B cell (primary cell): ENCODE measurements at regions not wholly inside any gene's neighbourhood (a gene's known extent, or its start where the extent isn't known, plus 50 kb on each side); places are given as distances from the start of the nearest gene placed in this dataset.

ENCODE experiments used
- ATAC-seq: fragments of 200-7000 bp; cut with Tn5 transposase; one replicate; pipeline ENCODE4 v1.10.0; 2021; ENCODE audit warnings: low read depth, mild to moderate bottlenecking, moderate number of reproducible peaks, moderate library complexity
- CTCF ChIA-PET: fragments of 350-600 bp; sonication (Branson Sonifier 250); formaldehyde crosslinking; loops from one replicate; lab custom pipeline; 2021; ENCODE audit warnings: antibody characterized with exemption, inconsistent platforms; lab: Charles Lee
- POLR2A ChIA-PET: fragments of 350-600 bp; sonication (Branson Sonifier 250); formaldehyde crosslinking; loops from one replicate; lab custom pipeline; 2021; ENCODE audit warnings: antibody characterized with exemption; lab: Charles Lee
- DNase-seq: peaks from one replicate; pipeline ENCODE4 v3.0.0; 2013
- H2AFZ ChIP-seq: 2 replicates; pipeline ENCODE4 v1.6.1; 2012; ENCODE audit warnings: mild to moderate bottlenecking, low read depth, low read length; ENCODE audit not compliant: insufficient read depth, poor library complexity, severe bottlenecking
- H3K27ac ChIP-seq, 2 donors: 1 replicate in 1 of 2; 2 replicates in 1 of 2; pipeline ENCODE4 v1.5.1; 2012 to 2013; ENCODE audit warnings: low read length in 2 of 2, mild to moderate bottlenecking in 2 of 2, moderate library complexity in 1 of 2
- H3K27me3 ChIP-seq, 4 experiments: fragments of 200-600 bp in 1 of 4; sonication (generic) in 1 of 4; replicated peaks in 1 of 4; 1 replicate in 2 of 4; 2 replicates in 2 of 4; pipeline versions ENCODE4 v1.6.1 to v1.7.0; 2013 to 2016; ENCODE audit warnings: low read length in 3 of 4, mild to moderate bottlenecking in 2 of 4, mixed read lengths in 1 of 4, moderate library complexity in 1 of 4; ENCODE audit not compliant: insufficient read depth in 4 of 4, control insufficient read depth in 3 of 4; ENCODE audit errors: control extremely low read depth in 1 of 4
- H3K36me3 ChIP-seq, 2 experiments: replicated peaks in 1 of 2; 1 replicate in 1 of 2; 2 replicates in 1 of 2; pipeline versions ENCODE4 v1.6.1 to v1.7.1; 2013; ENCODE audit warnings: low read length in 1 of 2; ENCODE audit not compliant: insufficient read depth in 2 of 2, control insufficient read depth in 1 of 2; ENCODE audit errors: control extremely low read depth in 1 of 2, extremely low read depth in 1 of 2
- H3K4me1 ChIP-seq, 2 donors: fragments of 200-600 bp in 1 of 2; sonication (generic) in 1 of 2; 1 replicate in 1 of 2; 2 replicates in 1 of 2; pipeline versions ENCODE4 v1.5.1 to v1.6.1; 2013 to 2017; ENCODE audit warnings: low read length in 2 of 2; ENCODE audit not compliant: control insufficient read depth in 2 of 2, insufficient read depth in 2 of 2
- H3K4me2 ChIP-seq: replicated peaks from 2 replicates; pipeline ENCODE3; 2012; ENCODE audit warnings: mild to moderate bottlenecking, low read depth, low read length; ENCODE audit not compliant: poor library complexity, severe bottlenecking
- H3K4me3 ChIP-seq, 5 experiments: fragments of 200-600 bp in 1 of 5; sonication (generic) in 1 of 5; 1 replicate in 3 of 5; 2 replicates in 2 of 5; pipeline versions ENCODE4 v1.5.1 to v1.7.0; 2011 to 2016; ENCODE audit warnings: low read length in 4 of 5, mild to moderate bottlenecking in 4 of 5, low read depth in 2 of 5, control low read depth in 1 of 5, moderate library complexity in 1 of 5; ENCODE audit not compliant: insufficient read depth in 1 of 5; ENCODE audit errors: control extremely low read depth in 1 of 5, extremely low read depth in 1 of 5
- H3K79me2 ChIP-seq: fragments of 200-600 bp; sonication (generic); one replicate; pipeline ENCODE4 v1.6.0; 2016; ENCODE audit warnings: low read length; ENCODE audit not compliant: control insufficient read depth, insufficient read depth
- H3K9ac ChIP-seq: fragments of 200-600 bp; sonication (generic); 2 replicates; pipeline ENCODE4 v1.6.1; 2017; ENCODE audit warnings: mild to moderate bottlenecking, low read length, moderate library complexity
- H3K9me3 ChIP-seq, 3 donors: one replicate each; pipeline versions ENCODE4 v1.6.1 to v1.7.1; 2013; ENCODE audit warnings: low read length in 2 of 3; ENCODE audit not compliant: control insufficient read depth in 2 of 3, insufficient read depth in 1 of 3; ENCODE audit errors: control extremely low read depth in 1 of 3
- H4K20me1 ChIP-seq: 2 replicates; pipeline ENCODE4 v1.6.0; 2012; ENCODE audit warnings: mild to moderate bottlenecking, low read length; ENCODE audit not compliant: insufficient read depth, control insufficient read depth, poor library complexity, severe bottlenecking
- H3K27ac Mint-ChIP-seq: one replicate; pipeline ENCODE4 v1.8.0; 2021; ENCODE audit warnings: mixed read lengths
- H3K27me3 Mint-ChIP-seq: one replicate; pipeline ENCODE4 v1.8.0; 2021; ENCODE audit warnings: mixed read lengths
- H3K4me1 Mint-ChIP-seq: one replicate; pipeline ENCODE4 v1.8.0; 2021; ENCODE audit warnings: mixed read lengths
- H3K4me3 Mint-ChIP-seq: one replicate; pipeline ENCODE4 v1.8.0; 2021; ENCODE audit warnings: mixed read lengths
- H3K9me3 Mint-ChIP-seq: one replicate; pipeline ENCODE4 v1.8.0; 2022; ENCODE audit warnings: mixed read lengths; ENCODE audit not compliant: insufficient read depth
- CTCF ChIP-seq: fragments of 200-600 bp; IDR thresholded peaks from one replicate; pipeline ENCODE4 v1.8.0; 2022; ENCODE audit warnings: antibody characterized with exemption, mild to moderate bottlenecking
- EZH2 ChIP-seq: IDR thresholded peaks from 2 replicates; pipeline ENCODE4 v1.6.1; 2012; ENCODE audit warnings: borderline replicate concordance, low read depth, mild to moderate bottlenecking, moderate library complexity, low read length; ENCODE audit not compliant: insufficient read depth, poor library complexity, severe bottlenecking
- WGBS: methylation state at CpG from one replicate; pipeline ENCODE4 v1.1.5; 2013; ENCODE audit warnings: missing lambda C conversion rate; ENCODE audit not compliant: insufficient coverage; 5-methylcytosine and 5-hydroxymethylcytosine counted together
- intact Hi-C: fragments of 100-400 bp; cut with micrococcal nuclease; formaldehyde crosslinking; loops from one replicate; pipeline ENCODE4 v1.10.0; 2022

GRCh38 chr13:91195789-91196188, 151.7 kb upstream of the MIR17HG start:
- intact Hi-C loops = no loop called here
- Histone ChIP-seq H4K20me1 (no peaks in the 10 kb centered on the region), H3K9me3 (peaks cover 0 to 1% (median 0%) of the 10 kb centered on the region in 3 donors), H3K36me3 (no peaks in the 10 kb centered on the region), H3K4me1 (no peaks in the 10 kb centered on the region), H3K4me3 (no peak overlapping the region), H2AFZ (no peak overlapping the region), H3K9ac (no peak overlapping the region), H3K4me2 (no peak overlapping the region), H3K27me3 (no peaks in the 10 kb centered on the region), H3K27ac (no peak overlapping the region), H3K79me2 (no peaks in the 10 kb centered on the region)
- Mint-ChIP-seq H3K4me1 (no peaks in the 10 kb centered on the region), H3K27ac (no peak overlapping the region), H3K4me3 (no peak overlapping the region), H3K9me3 (no peaks in the 10 kb centered on the region), H3K27me3 (no peaks in the 10 kb centered on the region)
- CTCF ChIA-PET = no interaction called here
- no peak for ATAC-seq
- WGBS = no CpG with 5 or more reads among the region's 2 CpGs
- no peak for DNase-seq
- POLR2A ChIA-PET = no interaction called here
- TF ChIP-seq CTCF (no peak), EZH2 (no peak)

GRCh38 chr13:91196958-91197357, 150.5 kb upstream of the MIR17HG start:
- 100% methylated on average over 1 of the region's 4 CpGs for WGBS
- ChIA-PET POLR2A (no interaction called here), CTCF (no interaction called here)
- Histone ChIP-seq H3K79me2 (no peaks in the 10 kb centered on the region), H4K20me1 (no peaks in the 10 kb centered on the region), H3K27me3 (no peaks in the 10 kb centered on the region), H3K27ac (no peak overlapping the region), H3K4me3 (no peak overlapping the region), H3K9ac (no peak overlapping the region), H2AFZ (no peak overlapping the region), H3K4me2 (no peak overlapping the region), H3K36me3 (no peaks in the 10 kb centered on the region), H3K4me1 (no peaks in the 10 kb centered on the region), H3K9me3 (peaks cover 0 to 1% (median 0%) of the 10 kb centered on the region in 3 donors)
- DNase-seq = no peak
- TF ChIP-seq EZH2 = no peak
- no peak for TF ChIP-seq CTCF
- no peaks in the 10 kb centered on the region for H3K27me3 Mint-ChIP-seq
- H3K4me1 Mint-ChIP-seq = no peaks in the 10 kb centered on the region
- H3K27ac Mint-ChIP-seq = no peak overlapping the region
- intact Hi-C loops = no loop called here
- ATAC-seq = no peak
- H3K9me3 Mint-ChIP-seq = no peaks in the 10 kb centered on the region
- no peak overlapping the region for H3K4me3 Mint-ChIP-seq
